ENCODE measurements at regions not wholly inside any gene's neighbourhood (a gene's known extent, or its start where the extent isn't known, plus 50 kb on each side); places are given as distances from the start of the nearest gene placed in this dataset.
"Not testable (repeated sequence)": the region's sequence is repeated elsewhere in the genome, so short reads cannot be mapped to it uniquely, and the experiment has no call there.

DNA sequence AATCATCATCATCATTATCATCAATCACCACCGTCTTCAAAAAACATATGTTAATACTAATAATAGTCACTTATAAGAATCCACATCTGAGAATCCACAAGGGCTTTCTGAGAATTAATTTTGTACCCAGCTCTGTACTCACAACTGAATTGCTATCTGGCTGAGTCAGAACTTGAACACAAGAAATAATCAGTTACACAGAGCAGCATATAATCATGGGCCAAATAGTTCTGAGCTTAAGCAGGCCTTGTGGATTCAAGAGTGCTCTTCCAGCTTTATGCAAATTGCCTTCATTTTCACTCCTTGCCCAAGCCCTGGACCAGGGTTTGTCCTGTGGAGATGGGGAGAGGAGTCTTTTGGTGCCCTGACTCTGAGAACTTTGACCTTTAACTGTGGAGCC, 304.5 kb downstream of the ZNF248 start:
- Histone ChIP-seq H3K4me2 (ENCODE audit: low read length) (no peak overlapping the region), H3K27me3 (ENCODE audit: control insufficient read depth, insufficient read depth, low read length) (no peaks in the 10 kb centered on the region), H3K9ac (ENCODE audit: low read depth, low read length) (no peak overlapping the region), H3K36me3 (ENCODE audit: insufficient read depth, low read length) (no peaks in the 10 kb centered on the region), H3K4me3 (ENCODE audit: low read length) (no peak overlapping the region), H3K4me1 (ENCODE audit: control insufficient read depth, insufficient read depth, low read length) (no peaks in the 10 kb centered on the region), H3K9me3 (replicated peaks; ENCODE audit: low read length) (no peaks in the 10 kb centered on the region)

- Histone ChIP-seq H3K4me2 (ENCODE audit: low read length) (no peak overlapping the region), H3K9me3 (replicated peaks; ENCODE audit: low read length) (no peaks in the 10 kb centered on the region), H3K9ac (ENCODE audit: low read depth, low read length) (no peak overlapping the region), H3K4me1 (ENCODE audit: control insufficient read depth, insufficient read depth, low read length) (no peaks in the 10 kb centered on the region), H3K36me3 (ENCODE audit: insufficient read depth, low read length) (no peaks in the 10 kb centered on the region), H3K27me3 (ENCODE audit: control insufficient read depth, insufficient read depth, low read length) (no peaks in the 10 kb centered on the region), H3K4me3 (ENCODE audit: low read length) (no peak overlapping the region)
These were observed 308.4 kb downstream of the ZNF248 start for GRCh38 chr10:37549054-37549453.

- Histone ChIP-seq H3K27me3 (ENCODE audit: control insufficient read depth, insufficient read depth, low read length) (no peaks in the 10 kb centered on the region), H3K4me3 (ENCODE audit: low read length) (no peak overlapping the region), H3K4me1 (ENCODE audit: control insufficient read depth, insufficient read depth, low read length) (peaks cover 14% of the 10 kb centered on the region), H3K9ac (ENCODE audit: low read depth, low read length) (peak overlapping the region; percentile 11), H3K9me3 (replicated peaks; ENCODE audit: low read length) (no peaks in the 10 kb centered on the region), H3K4me2 (ENCODE audit: low read length) (no peak overlapping the region), H3K36me3 (ENCODE audit: insufficient read depth, low read length) (no peaks in the 10 kb centered on the region)
These were observed 321.8 kb downstream of the ZNF248 start for GRCh38 chr10:37535459-37536246.

DNA sequence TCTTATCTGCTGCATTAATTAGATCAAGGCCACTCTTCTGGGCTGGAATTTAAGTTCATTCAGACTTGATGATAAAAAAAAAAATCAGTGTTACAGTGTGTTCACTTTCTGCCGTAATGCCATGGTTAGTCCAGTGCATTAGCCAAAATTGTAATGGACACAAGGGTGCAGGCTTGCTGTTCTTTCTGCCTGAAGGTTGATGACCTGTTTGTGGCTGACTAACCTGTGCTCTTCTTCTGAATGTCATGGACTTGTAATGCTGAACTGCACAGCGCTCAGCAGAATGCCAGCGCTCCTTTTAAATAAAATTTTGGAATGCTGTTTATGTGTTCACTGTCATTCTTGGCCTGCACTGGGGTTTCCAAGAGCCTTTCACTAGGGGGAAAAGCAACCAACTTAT, 323.2 kb downstream of the ZNF248 start:
- H3K4me3 ChIP-seq (ENCODE audit: low read length), result no peak overlapping the region
- no peaks in the 10 kb centered on the region for H3K9me3 ChIP-seq (replicated peaks; ENCODE audit: low read length)
- no peaks in the 10 kb centered on the region for H3K27me3 ChIP-seq (ENCODE audit: control insufficient read depth, insufficient read depth, low read length)
- H3K4me1 ChIP-seq (ENCODE audit: control insufficient read depth, insufficient read depth, low read length), result peaks cover 14% of the 10 kb centered on the region
- H3K4me2 ChIP-seq (ENCODE audit: low read length), result no peak overlapping the region
- H3K9ac ChIP-seq (ENCODE audit: low read depth, low read length), result no peak overlapping the region
- H3K36me3 ChIP-seq (ENCODE audit: insufficient read depth, low read length), result no peaks in the 10 kb centered on the region

DNA sequence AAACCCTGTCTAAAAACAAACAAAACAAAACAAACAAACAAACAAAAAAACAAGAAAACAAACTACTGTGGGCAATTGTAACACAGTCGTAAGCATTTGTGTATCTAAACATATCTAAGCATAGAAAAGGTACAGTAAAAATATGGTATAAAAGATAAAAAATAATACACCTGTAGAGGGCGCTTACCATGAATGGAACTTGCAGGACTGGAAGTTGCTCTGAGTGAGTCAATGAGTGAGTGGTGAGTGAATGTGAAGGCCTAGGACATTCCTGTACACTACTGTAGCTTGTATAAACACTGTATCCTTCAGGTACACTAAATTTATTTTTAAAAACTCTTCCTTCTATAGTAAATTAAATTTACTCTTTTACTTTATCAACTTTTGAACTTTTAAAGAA, 332.0 kb downstream of the ZNF248 start:
- not testable (repeated sequence) for H3K36me3 ChIP-seq (ENCODE audit: insufficient read depth, low read length); H3K27me3 ChIP-seq (ENCODE audit: control insufficient read depth, insufficient read depth, low read length); H3K4me3 ChIP-seq (ENCODE audit: low read length); H3K9ac ChIP-seq (ENCODE audit: low read depth, low read length); H3K4me1 ChIP-seq (ENCODE audit: control insufficient read depth, insufficient read depth, low read length); H3K4me2 ChIP-seq (ENCODE audit: low read length); H3K9me3 ChIP-seq (replicated peaks; ENCODE audit: low read length)

- H3K4me1 ChIP-seq (ENCODE audit: control insufficient read depth, insufficient read depth, low read length), result no peaks in the 10 kb centered on the region
- H3K9ac ChIP-seq (ENCODE audit: low read depth, low read length), result no peak overlapping the region
- no peaks in the 10 kb centered on the region for H3K9me3 ChIP-seq (replicated peaks; ENCODE audit: low read length)
- no peak overlapping the region for H3K4me3 ChIP-seq (ENCODE audit: low read length)
- H3K27me3 ChIP-seq (ENCODE audit: control insufficient read depth, insufficient read depth, low read length), result no peaks in the 10 kb centered on the region
- H3K4me2 ChIP-seq (ENCODE audit: low read length), result no peak overlapping the region
- no peaks in the 10 kb centered on the region for H3K36me3 ChIP-seq (ENCODE audit: insufficient read depth, low read length)
These were observed 336.9 kb downstream of the ZNF248 start for GRCh38 chr10:37520488-37520887.

GRCh38 chr10:37510520-37510919, 346.9 kb downstream of the ZNF248 start:
- not testable (repeated sequence) for H3K27me3 ChIP-seq (ENCODE audit: control insufficient read depth, insufficient read depth, low read length); H3K36me3 ChIP-seq (ENCODE audit: insufficient read depth, low read length); H3K9ac ChIP-seq (ENCODE audit: low read depth, low read length); H3K4me3 ChIP-seq (ENCODE audit: low read length); H3K9me3 ChIP-seq (replicated peaks; ENCODE audit: low read length); H3K4me1 ChIP-seq (ENCODE audit: control insufficient read depth, insufficient read depth, low read length); H3K4me2 ChIP-seq (ENCODE audit: low read length)

DNA sequence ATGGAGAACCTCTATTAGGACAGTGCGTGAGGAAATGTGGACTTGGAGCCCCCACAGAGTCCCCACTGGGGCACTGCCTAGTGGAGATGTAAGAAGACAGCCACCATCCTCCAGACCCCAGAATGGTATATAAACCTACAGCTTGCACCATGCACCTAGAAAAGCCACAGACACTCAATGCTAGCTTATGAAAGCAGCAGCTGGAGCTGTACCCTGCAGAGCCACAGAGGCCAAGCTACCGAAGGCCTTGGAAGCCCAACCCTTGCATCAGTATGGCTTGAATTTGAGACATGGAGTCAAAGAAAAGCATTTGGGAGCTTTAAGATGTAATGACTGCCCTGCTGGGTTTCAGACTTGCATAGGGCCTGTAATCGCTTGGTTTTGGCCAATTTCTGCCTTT, 361.3 kb downstream of the ZNF248 start:
- Histone ChIP-seq H3K4me3 (ENCODE audit: low read length) (no peak overlapping the region), H3K27me3 (ENCODE audit: control insufficient read depth, insufficient read depth, low read length) (no peaks in the 10 kb centered on the region), H3K4me1 (ENCODE audit: control insufficient read depth, insufficient read depth, low read length) (no peaks in the 10 kb centered on the region), H3K4me2 (ENCODE audit: low read length) (no peak overlapping the region), H3K9me3 (replicated peaks; ENCODE audit: low read length) (no peaks in the 10 kb centered on the region), H3K36me3 (ENCODE audit: insufficient read depth, low read length) (no peaks in the 10 kb centered on the region), H3K9ac (ENCODE audit: low read depth, low read length) (no peak overlapping the region)

GRCh38 chr10:37495415-37495814, 362.0 kb downstream of the ZNF248 start:
- Histone ChIP-seq H3K36me3 (ENCODE audit: insufficient read depth, low read length) (no peaks in the 10 kb centered on the region), H3K9me3 (replicated peaks; ENCODE audit: low read length) (no peaks in the 10 kb centered on the region), H3K27me3 (ENCODE audit: control insufficient read depth, insufficient read depth, low read length) (no peaks in the 10 kb centered on the region), H3K4me3 (ENCODE audit: low read length) (no peak overlapping the region), H3K4me1 (ENCODE audit: control insufficient read depth, insufficient read depth, low read length) (peaks cover 2% of the 10 kb centered on the region), H3K9ac (ENCODE audit: low read depth, low read length) (no peak overlapping the region), H3K4me2 (ENCODE audit: low read length) (no peak overlapping the region)

DNA sequence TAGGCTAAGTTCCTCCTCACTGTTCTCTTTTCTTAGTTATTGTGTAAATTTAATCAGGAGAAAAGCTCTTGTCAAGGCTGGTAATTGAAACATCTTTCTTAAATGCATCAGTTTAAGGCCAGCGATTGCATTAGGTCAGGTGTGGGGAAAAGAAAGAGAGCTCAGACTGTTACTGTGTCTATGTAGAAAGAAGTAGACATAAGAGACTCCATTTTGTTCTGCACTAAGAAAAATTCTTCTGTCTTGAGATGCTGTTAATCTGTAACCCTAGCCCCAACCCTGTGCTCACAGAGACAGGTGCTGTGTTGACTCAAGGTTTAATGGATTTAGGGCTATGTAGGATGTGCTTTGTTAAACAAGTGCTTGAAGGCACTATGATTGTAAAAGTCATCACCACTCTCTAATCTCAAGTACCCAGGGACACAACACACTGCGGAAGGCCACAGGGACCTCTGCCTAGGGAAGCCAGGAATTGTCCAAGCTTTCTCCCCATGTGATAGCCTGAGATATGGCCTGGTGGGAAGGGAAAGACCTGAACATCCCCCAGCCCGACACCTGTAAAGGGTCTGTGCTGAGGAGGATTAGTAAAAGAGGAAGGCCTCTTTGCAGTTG, 364.1 kb downstream of the ZNF248 start:
- not testable (repeated sequence) for H3K36me3 ChIP-seq (ENCODE audit: insufficient read depth, low read length); H3K27me3 ChIP-seq (ENCODE audit: control insufficient read depth, insufficient read depth, low read length); H3K9ac ChIP-seq (ENCODE audit: low read depth, low read length); H3K9me3 ChIP-seq (replicated peaks; ENCODE audit: low read length); H3K4me2 ChIP-seq (ENCODE audit: low read length); H3K4me3 ChIP-seq (ENCODE audit: low read length)
- H3K4me1 ChIP-seq (ENCODE audit: control insufficient read depth, insufficient read depth, low read length), result peaks cover 20% of the 10 kb centered on the region

DNA sequence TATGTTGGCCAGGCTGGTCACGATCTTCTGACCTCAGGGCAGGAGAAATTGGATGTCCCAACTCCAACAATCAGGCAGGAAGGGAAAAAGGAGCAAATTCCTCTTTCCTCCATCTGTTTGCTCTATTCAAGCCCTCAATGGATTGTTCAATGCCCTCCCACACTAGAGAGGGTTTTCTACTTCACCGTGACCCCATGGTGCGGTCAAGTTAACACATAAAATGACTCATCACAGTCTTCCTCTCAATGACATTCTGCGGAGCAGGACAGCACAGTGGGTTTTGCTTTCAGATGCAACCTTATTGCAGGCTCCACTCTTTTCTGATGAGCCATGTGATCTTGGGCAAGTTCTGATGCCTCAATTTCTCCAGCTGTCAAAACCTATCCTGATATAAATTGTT, 364.9 kb downstream of the ANKRD30A start:
- H3K4me2 ChIP-seq (ENCODE audit: low read length), result peak overlapping the region; percentile 73
- H3K4me1 ChIP-seq (ENCODE audit: control insufficient read depth, insufficient read depth, low read length), result peaks cover 23% of the 10 kb centered on the region
- H3K9me3 ChIP-seq (replicated peaks; ENCODE audit: low read length), result no peaks in the 10 kb centered on the region
- no peaks in the 10 kb centered on the region for H3K27me3 ChIP-seq (ENCODE audit: control insufficient read depth, insufficient read depth, low read length)
- H3K36me3 ChIP-seq (ENCODE audit: insufficient read depth, low read length), result no peaks in the 10 kb centered on the region
- no peak overlapping the region for H3K4me3 ChIP-seq (ENCODE audit: low read length)
- no peak overlapping the region for H3K9ac ChIP-seq (ENCODE audit: low read depth, low read length)

GRCh38 chr10:37489658-37490003, 364.2 kb downstream of the ANKRD30A start:
- no peaks in the 10 kb centered on the region for H3K9me3 ChIP-seq (replicated peaks; ENCODE audit: low read length)
- H3K4me3 ChIP-seq (ENCODE audit: low read length), result peak overlapping the region; percentile 22
- H3K4me1 ChIP-seq (ENCODE audit: control insufficient read depth, insufficient read depth, low read length), result peaks cover 23% of the 10 kb centered on the region
- H3K27me3 ChIP-seq (ENCODE audit: control insufficient read depth, insufficient read depth, low read length), result no peaks in the 10 kb centered on the region
- H3K4me2 ChIP-seq (ENCODE audit: low read length), result peak overlapping the region; percentile 73
- H3K9ac ChIP-seq (ENCODE audit: low read depth, low read length), result peak overlapping the region; percentile 60
- H3K36me3 ChIP-seq (ENCODE audit: insufficient read depth, low read length), result no peaks in the 10 kb centered on the region
